ENCODE measurements at regions not wholly inside any gene's neighbourhood (a gene's known extent, or its start where the extent isn't known, plus 50 kb on each side); places are given as distances from the start of the nearest gene placed in this dataset.

GRCh38 chr22:44366372-44367300 is 53.9 kb upstream of the SHISAL1 start:
- no peak for DNase-seq (ENCODE audit: low spot score)

- DNase-seq (ENCODE audit: low spot score), result no peak
These were observed 53.1 kb upstream of the SHISAL1 start for GRCh38 chr22:44365832-44366231.

- no peak for DNase-seq (ENCODE audit: low spot score)
These were observed 52.4 kb upstream of the SHISAL1 start for GRCh38 chr22:44365191-44365590.

- DNase-seq (ENCODE audit: low spot score), result no peak
These were observed 52.0 kb upstream of the SHISAL1 start for GRCh38 chr22:44364751-44365130.

GRCh38 chr22:44363980-44364750 is 51.4 kb upstream of the SHISAL1 start:
- no peak for DNase-seq (ENCODE audit: low spot score)

- peak; percentile 90 for DNase-seq (ENCODE audit: low spot score)
These were observed 50.5 kb upstream of the SHISAL1 start for GRCh38 chr22:44363013-44363979.

- DNase-seq (ENCODE audit: low spot score), result no peak
These were observed 49.7 kb upstream of the SHISAL1 start for GRCh38 chr22:44362249-44363012.
